ENCODE measurements at regions not wholly inside any gene's neighbourhood (a gene's known extent, or its start where the extent isn't known, plus 50 kb on each side); places are given as distances from the start of the nearest gene placed in this dataset.

DNA sequence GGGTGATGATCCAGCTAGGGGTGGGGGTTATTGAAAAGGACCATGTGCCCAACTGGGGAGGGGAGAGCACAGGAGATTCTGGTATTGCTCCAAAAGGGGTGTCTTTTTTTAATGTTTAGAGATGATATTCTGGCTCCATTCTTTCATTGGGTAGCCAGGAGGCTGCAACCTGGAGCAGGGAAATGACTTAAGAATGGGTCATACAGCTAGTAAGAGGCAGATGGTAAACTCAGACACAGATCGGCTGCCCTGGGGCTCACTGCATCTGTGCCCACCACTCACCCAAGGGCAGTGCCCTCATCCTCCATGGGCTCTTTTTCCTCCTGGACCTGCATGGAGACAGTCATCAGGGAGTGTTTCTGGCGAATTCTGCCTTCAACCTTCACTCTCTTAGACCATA, 302.0 kb upstream of the PRDM1 start:
- FAIRE-seq (no peak), ATAC-seq (no peak), DNase-seq (ENCODE audit: low spot score) (no peak)
- no peaks in the 10 kb centered on the region for H3K4me1 ChIP-seq (ENCODE audit: insufficient read depth, low read length)
- peaks cover 0 to 14% of the 10 kb centered on the region in 2 experiments; a peak in 1 of 5 replicates for H3K27me3 ChIP-seq (ENCODE audit: control insufficient read depth in 1 of 2, insufficient read depth in 2 of 2, low read length in 2 of 2)
- no peaks in the 10 kb centered on the region for H3K36me3 ChIP-seq (replicated peaks in 1 of 2; ENCODE audit: control insufficient read depth in 1 of 2, insufficient read depth in 2 of 2, low read length in 2 of 2)
- ChIA-PET CTCF (ENCODE audit: low intra/inter-chr PET ratio, low total read pairs) (no interaction called here), POLR2A (no interaction called here)
- in situ Hi-C loops (cut with HindIII; ENCODE audit: extremely low pct_ligation_motif_present, low pct_unique_long_range_greater_than_20kb): no loop called here
- no peaks in the 10 kb centered on the region for H4K20me1 ChIP-seq (ENCODE audit: insufficient read depth, low read length)
- TF ChIP-seq ATF7-NPFF (CRISPR knock-in tag; IDR thresholded peaks at IDR 0.05; ENCODE audit: low read depth) (no peak), CENPT (CRISPR knock-in tag; IDR thresholded peaks at IDR 0.05; ENCODE audit: low read depth) (no peak), FOSL1 (CRISPR knock-in tag; IDR thresholded peaks at IDR 0.05; ENCODE audit: borderline replicate concordance) (no peak), MEIS2 (CRISPR knock-in tag; IDR thresholded peaks at IDR 0.05) (no peak)
- TF ChIP-seq, protein P1, sequence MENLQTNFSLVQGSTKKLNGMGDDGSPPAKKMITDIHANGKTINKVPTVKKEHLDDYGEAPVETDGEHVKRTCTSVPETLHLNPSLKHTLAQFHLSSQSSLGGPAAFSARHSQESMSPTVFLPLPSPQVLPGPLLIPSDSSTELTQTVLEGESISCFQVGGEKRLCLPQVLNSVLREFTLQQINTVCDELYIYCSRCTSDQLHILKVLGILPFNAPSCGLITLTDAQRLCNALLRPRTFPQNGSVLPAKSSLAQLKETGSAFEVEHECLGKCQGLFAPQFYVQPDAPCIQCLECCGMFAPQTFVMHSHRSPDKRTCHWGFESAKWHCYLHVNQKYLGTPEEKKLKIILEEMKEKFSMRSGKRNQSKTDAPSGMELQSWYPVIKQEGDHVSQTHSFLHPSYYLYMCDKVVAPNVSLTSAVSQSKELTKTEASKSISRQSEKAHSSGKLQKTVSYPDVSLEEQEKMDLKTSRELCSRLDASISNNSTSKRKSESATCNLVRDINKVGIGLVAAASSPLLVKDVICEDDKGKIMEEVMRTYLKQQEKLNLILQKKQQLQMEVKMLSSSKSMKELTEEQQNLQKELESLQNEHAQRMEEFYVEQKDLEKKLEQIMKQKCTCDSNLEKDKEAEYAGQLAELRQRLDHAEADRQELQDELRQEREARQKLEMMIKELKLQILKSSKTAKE (CRISPR knock-in tag; IDR thresholded peaks at IDR 0.05; ENCODE audit: borderline replicate concordance): no peak
- no peak overlapping the region for H3K9ac ChIP-seq (ENCODE audit: insufficient read depth, low read depth, low read length)
- H3K27ac ChIP-seq (ENCODE audit: extremely low read length, insufficient read depth, low read length): no peak overlapping the region
- BruUV-seq (replicated peaks): no TSS peak
- WGBS (ENCODE audit: low lambda C conversion rate): 8% methylated on average over 1 of the region's 2 CpGs
- intact Hi-C loops (cut with micrococcal nuclease; ENCODE audit: unreplicated experiment): no loop called here
- H3K4me2 ChIP-seq (ENCODE audit: low read depth, low read length): no peak overlapping the region
- no peak overlapping the region for H3K4me3 ChIP-seq (replicated peaks in 1 of 3; ENCODE audit: insufficient read depth in 1 of 3, low read depth in 2 of 3, low read length in 3 of 3)
- no peaks in the 10 kb centered on the region for H3K9me3 ChIP-seq (ENCODE audit: low read length)
- no peaks in the 10 kb centered on the region for H3K79me2 ChIP-seq (ENCODE audit: insufficient read depth, low read length)
- no peak overlapping the region for H2AFZ ChIP-seq (ENCODE audit: low read length)

DNA sequence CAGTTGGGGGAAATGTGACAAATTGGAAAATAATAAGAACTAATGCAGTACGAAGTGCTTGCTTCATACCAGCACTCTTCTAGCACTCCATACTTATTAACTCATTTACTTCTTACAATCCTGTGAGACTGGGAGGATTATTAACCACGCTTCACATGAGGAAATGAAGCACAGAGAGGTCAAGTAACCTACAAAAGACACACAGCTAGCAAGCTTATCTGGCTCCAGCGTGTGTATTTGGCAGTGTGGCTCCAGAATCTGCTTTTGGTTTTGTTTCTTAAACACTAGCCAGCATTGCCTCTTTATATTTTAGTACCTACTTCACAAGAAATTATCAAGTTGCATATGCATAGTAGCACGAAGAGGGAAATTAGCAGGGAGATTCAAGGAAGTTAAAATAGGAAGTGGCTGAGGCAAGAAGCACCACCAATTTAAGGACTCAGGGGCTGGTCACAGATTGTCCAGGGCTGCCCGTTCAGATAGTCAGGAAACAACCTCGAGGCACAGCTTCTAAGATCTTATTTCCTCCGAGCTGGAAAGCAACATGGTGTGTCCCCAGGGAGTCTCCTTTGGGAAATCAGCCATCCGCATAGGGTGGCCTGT, 302.7 kb upstream of the PRDM1 start:
- intact Hi-C loops (cut with micrococcal nuclease; ENCODE audit: unreplicated experiment) (no loop called here), in situ Hi-C loops (cut with HindIII; ENCODE audit: extremely low pct_ligation_motif_present, low pct_unique_long_range_greater_than_20kb) (no loop called here)
- no peaks in the 10 kb centered on the region for H3K36me3 ChIP-seq (replicated peaks in 1 of 2; ENCODE audit: control insufficient read depth in 1 of 2, insufficient read depth in 2 of 2, low read length in 2 of 2)
- H3K4me3 ChIP-seq (replicated peaks in 1 of 3; ENCODE audit: insufficient read depth in 1 of 3, low read depth in 2 of 3, low read length in 3 of 3): no peak overlapping the region
- ChIA-PET POLR2A (no interaction called here), CTCF (ENCODE audit: low intra/inter-chr PET ratio, low total read pairs) (no interaction called here)
- H3K4me2 ChIP-seq (ENCODE audit: low read depth, low read length): no peak overlapping the region
- H3K27ac ChIP-seq (ENCODE audit: extremely low read length, insufficient read depth, low read length): no peak overlapping the region
- H3K27me3 ChIP-seq (ENCODE audit: control insufficient read depth in 1 of 2, insufficient read depth in 2 of 2, low read length in 2 of 2): peaks cover 0 to 14% of the 10 kb centered on the region in 2 experiments; a peak in 1 of 5 replicates
- TF ChIP-seq ZNF768 (CRISPR knock-in tag; IDR thresholded peaks at IDR 0.05): peak; percentile 39; the same call in 1 of the 2 replicates
- TF ChIP-seq, protein P2, sequence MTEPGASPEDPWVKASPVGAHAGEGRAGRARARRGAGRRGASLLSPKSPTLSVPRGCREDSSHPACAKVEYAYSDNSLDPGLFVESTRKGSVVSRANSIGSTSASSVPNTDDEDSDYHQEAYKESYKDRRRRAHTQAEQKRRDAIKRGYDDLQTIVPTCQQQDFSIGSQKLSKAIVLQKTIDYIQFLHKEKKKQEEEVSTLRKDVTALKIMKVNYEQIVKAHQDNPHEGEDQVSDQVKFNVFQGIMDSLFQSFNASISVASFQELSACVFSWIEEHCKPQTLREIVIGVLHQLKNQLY (CRISPR knock-in tag; IDR thresholded peaks at IDR 0.05): no peak
- no peaks in the 10 kb centered on the region for H4K20me1 ChIP-seq (ENCODE audit: insufficient read depth, low read length)
- no peak for DNase-seq (ENCODE audit: low spot score)
- no peak for ATAC-seq
- H3K79me2 ChIP-seq (ENCODE audit: insufficient read depth, low read length): no peaks in the 10 kb centered on the region
- H3K9ac ChIP-seq (ENCODE audit: insufficient read depth, low read depth, low read length): no peak overlapping the region
- no peak overlapping the region for H2AFZ ChIP-seq (ENCODE audit: low read length)
- WGBS (ENCODE audit: low lambda C conversion rate): 17% methylated on average over 6 of the region's 8 CpGs
- H3K4me1 ChIP-seq (ENCODE audit: insufficient read depth, low read length): no peaks in the 10 kb centered on the region
- FAIRE-seq: no peak
- H3K9me3 ChIP-seq (ENCODE audit: low read length): no peaks in the 10 kb centered on the region
- no TSS peak for BruUV-seq (replicated peaks)
